Vagina (tissue), 2 donors: ENCODE measurements at regions not wholly inside any gene's neighbourhood (a gene's known extent, or its start where the extent isn't known, plus 50 kb on each side); places are given as distances from the start of the nearest gene placed in this dataset.

ENCODE experiments used
- DNase-seq, 2 donors: peaks; one replicate each; pipeline ENCODE4 v3.0.0-alpha.2; 2017; ENCODE audit errors: extremely low spot score in 2 of 2
- H3K27ac ChIP-seq: fragments of 200-600 bp; sonication (generic); one replicate; pipeline ENCODE4 v1.5.1; 2019
- H3K27me3 ChIP-seq: fragments of 200-600 bp; sonication (generic); one replicate; pipeline ENCODE4 v1.5.1; 2019
- H3K36me3 ChIP-seq, 2 donors: fragments of 200-600 bp; sonication (generic); one replicate each; pipeline ENCODE4 v1.5.1; 2017 to 2019
- H3K4me1 ChIP-seq: fragments of 200-600 bp; sonication (generic); one replicate; pipeline ENCODE4 v1.5.1; 2019
- H3K4me3 ChIP-seq, 2 donors: fragments of 200-600 bp; sonication (generic); 1 replicate in 1 of 2; 2 replicates in 1 of 2; pipeline ENCODE4 v1.5.1; 2016 to 2019
- H3K9me3 ChIP-seq: fragments of 200-600 bp; sonication (generic); one replicate; pipeline ENCODE4 v1.5.1; 2019
- POLR2A ChIP-seq, 2 donors: fragments of 450-650 bp; IDR thresholded peaks; one replicate each; pipeline ENCODE4 v1.6.1; 2017; ENCODE audit warnings: antibody characterized with exemption in 2 of 2, mild to moderate bottlenecking in 2 of 2, moderate library complexity in 2 of 2
- POLR2AphosphoS5 ChIP-seq, 2 donors: sonication (generic); formaldehyde crosslinking; IDR thresholded peaks; one replicate each; pipeline ENCODE4 v1.9.0; 2017; ENCODE audit warnings: antibody characterized with exemption in 2 of 2, mild to moderate bottlenecking in 2 of 2, low read depth in 1 of 2; ENCODE audit not compliant: insufficient read depth in 1 of 2
- intact Hi-C: fragments of 100-400 bp; cut with DNase I; formaldehyde crosslinking; loops from one replicate; pipeline ENCODE4 v1.15.1; 2023
- TF ChIP-seq, protein P1 (sequence below), 3 experiments: fragments of 450-650 bp in 2 of 3; fragments of 200-600 bp in 1 of 3; sonication (generic) in 1 of 3; IDR thresholded peaks; one replicate each; pipeline ENCODE4 v1.5.1; 2017 to 2019; ENCODE audit warnings: antibody characterized with exemption in 3 of 3, mild to moderate bottlenecking in 2 of 3, moderate library complexity in 2 of 3

DNA sequence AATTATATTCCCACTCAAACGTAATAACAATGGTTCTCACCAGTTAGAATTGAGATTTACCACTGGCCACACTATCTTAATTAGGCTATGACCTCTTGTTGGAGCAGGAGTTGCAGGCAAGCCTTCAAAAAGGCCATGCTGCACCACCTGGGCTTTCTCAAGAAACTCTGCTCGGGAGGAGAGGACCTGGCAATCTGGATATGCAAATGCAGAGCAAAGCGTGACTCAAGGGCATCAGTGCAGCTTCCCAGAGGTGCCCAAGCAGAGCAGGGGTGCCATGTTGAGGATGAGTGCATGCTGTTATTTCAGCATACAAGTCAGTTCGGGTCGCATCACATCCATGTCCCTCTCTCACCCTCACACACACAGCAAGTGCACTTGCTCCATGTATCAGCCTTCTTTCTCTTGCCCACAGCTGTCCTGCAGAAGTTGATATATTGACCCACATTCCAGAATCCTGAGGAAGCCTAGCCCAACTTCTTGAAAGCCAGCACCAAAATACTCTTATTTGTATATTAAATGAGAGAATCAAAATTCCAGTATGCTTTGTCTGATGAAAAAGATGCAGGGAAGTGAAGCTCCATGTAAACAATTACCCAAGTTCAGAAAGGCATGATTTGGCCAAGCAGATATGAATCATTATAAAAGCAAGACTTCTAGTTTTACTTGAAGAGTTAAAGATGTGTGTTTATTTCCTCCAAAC is 55.7 kb upstream of the IL6 start:
- H3K27ac ChIP-seq, result no peak overlapping the region
- no peak overlapping the region for H3K4me3 ChIP-seq
- intact Hi-C loops, result no loop called here
- H3K27me3 ChIP-seq, result no peaks in the 10 kb centered on the region
- TF ChIP-seq, protein P1, sequence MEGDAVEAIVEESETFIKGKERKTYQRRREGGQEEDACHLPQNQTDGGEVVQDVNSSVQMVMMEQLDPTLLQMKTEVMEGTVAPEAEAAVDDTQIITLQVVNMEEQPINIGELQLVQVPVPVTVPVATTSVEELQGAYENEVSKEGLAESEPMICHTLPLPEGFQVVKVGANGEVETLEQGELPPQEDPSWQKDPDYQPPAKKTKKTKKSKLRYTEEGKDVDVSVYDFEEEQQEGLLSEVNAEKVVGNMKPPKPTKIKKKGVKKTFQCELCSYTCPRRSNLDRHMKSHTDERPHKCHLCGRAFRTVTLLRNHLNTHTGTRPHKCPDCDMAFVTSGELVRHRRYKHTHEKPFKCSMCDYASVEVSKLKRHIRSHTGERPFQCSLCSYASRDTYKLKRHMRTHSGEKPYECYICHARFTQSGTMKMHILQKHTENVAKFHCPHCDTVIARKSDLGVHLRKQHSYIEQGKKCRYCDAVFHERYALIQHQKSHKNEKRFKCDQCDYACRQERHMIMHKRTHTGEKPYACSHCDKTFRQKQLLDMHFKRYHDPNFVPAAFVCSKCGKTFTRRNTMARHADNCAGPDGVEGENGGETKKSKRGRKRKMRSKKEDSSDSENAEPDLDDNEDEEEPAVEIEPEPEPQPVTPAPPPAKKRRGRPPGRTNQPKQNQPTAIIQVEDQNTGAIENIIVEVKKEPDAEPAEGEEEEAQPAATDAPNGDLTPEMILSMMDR (IDR thresholded peaks at IDR 0.05), result no peak
- TF ChIP-seq POLR2A (IDR thresholded peaks at IDR 0.05) (no peak), POLR2AphosphoS5 (IDR thresholded peaks at IDR 0.05; ENCODE audit: insufficient read depth in 1 of 2, low read depth in 1 of 2) (no peak)
- H3K36me3 ChIP-seq, result no peaks in the 10 kb centered on the region
- H3K9me3 ChIP-seq, result no peaks in the 10 kb centered on the region
- no peak for DNase-seq
- H3K4me1 ChIP-seq, result no peaks in the 10 kb centered on the region

DNA sequence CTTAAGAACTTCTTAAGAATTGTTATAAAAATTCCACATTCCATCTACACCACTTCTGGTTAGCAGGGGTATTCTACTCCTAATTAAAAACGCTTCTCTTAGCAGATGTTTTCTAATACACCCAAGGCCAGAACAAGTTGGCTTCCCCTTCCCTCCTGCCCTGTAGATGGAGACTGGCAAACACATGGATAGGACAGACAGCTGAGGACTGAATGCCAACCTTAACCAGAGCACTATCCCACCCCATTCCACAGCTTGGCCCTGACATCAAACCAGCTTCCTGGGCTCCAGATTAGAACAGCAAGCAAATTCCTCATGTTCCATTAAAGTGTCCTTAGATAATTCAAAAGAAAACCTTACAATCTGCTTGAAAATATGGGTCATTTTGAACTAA is 56.6 kb upstream of the IL6 start:
- TF ChIP-seq, protein P1 (IDR thresholded peaks at IDR 0.05), result no peak
- TF ChIP-seq POLR2AphosphoS5 (IDR thresholded peaks at IDR 0.05; ENCODE audit: insufficient read depth in 1 of 2, low read depth in 1 of 2) (no peak), POLR2A (IDR thresholded peaks at IDR 0.05) (no peak)
- H3K4me1 ChIP-seq, result no peaks in the 10 kb centered on the region
- H3K4me3 ChIP-seq, result no peak overlapping the region
- no peaks in the 10 kb centered on the region for H3K27me3 ChIP-seq
- DNase-seq, result no peak
- intact Hi-C loops, result no loop called here
- H3K36me3 ChIP-seq, result no peaks in the 10 kb centered on the region
- H3K27ac ChIP-seq, result no peak overlapping the region
- H3K9me3 ChIP-seq, result no peaks in the 10 kb centered on the region

DNA sequence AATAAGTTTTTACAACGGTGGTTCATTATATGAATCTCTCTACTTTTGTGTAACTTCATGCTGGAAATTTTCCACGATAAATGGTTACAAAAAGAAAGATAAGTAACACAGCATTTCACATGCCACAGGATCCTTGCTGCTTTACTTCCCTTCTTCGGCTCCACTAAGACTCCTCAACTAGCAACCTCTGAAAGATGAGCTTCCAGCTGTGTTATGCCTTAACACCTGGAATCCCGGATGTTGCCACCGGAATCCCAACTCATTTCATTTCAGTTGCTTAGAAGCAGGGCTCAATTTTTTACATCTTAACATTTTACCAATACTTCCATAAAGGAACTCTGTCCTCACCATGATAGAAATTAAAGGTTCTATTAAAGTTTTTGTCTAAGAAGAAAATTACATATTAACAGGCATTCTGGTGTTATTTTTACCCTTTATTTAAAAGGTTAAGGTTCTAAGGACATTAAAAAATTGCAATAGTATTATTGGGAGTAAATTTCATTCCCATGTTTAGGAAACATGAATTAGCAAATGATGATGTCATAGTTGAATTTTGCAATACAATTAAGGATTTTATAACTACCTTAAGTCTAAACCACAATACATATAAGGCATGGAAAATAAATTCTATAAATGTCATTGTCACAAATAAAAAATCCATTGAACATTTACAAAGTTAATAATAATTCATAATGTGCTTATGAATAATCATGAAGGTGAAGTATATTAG is 57.1 kb upstream of the IL6 start:
- DNase-seq, result no peak
- Histone ChIP-seq H3K36me3 (no peaks in the 10 kb centered on the region), H3K27me3 (no peaks in the 10 kb centered on the region), H3K4me3 (no peak overlapping the region), H3K9me3 (no peaks in the 10 kb centered on the region), H3K27ac (no peak overlapping the region), H3K4me1 (no peaks in the 10 kb centered on the region)
- intact Hi-C loops, result no loop called here
- TF ChIP-seq POLR2AphosphoS5 (IDR thresholded peaks at IDR 0.05; ENCODE audit: insufficient read depth in 1 of 2, low read depth in 1 of 2) (no peak), POLR2A (IDR thresholded peaks at IDR 0.05) (no peak)
- TF ChIP-seq, protein P1 (IDR thresholded peaks at IDR 0.05), result no peak

DNA sequence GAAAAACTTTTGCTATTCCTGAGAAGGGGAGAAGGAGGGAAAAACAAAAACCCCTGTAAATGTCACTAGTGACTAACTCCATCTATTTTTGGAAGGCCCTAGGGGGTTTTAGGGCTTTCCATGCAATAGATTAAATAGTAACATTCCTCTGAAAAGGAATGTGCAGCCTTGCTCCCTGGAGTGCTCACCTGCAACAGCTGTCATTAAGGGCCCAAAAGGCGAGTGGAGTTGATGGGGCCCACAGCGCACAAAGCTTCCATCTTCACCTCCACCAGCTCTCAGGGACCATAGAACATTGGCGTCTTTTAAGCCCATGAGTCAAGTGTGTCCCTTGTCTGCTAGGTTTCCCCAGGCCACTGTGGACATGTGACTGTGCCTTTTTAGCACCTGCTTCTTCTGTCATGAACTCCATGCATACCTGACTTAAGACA is 58.0 kb upstream of the IL6 start:
- Histone ChIP-seq H3K27me3 (no peaks in the 10 kb centered on the region), H3K4me1 (no peaks in the 10 kb centered on the region), H3K4me3 (no peak overlapping the region), H3K27ac (no peak overlapping the region), H3K9me3 (no peaks in the 10 kb centered on the region), H3K36me3 (no peaks in the 10 kb centered on the region)
- intact Hi-C loops, result no loop called here
- TF ChIP-seq, protein P1 (IDR thresholded peaks at IDR 0.05), result no peak
- no peak for TF ChIP-seq POLR2AphosphoS5 (IDR thresholded peaks at IDR 0.05; ENCODE audit: insufficient read depth in 1 of 2, low read depth in 1 of 2)
- TF ChIP-seq POLR2A (IDR thresholded peaks at IDR 0.05), result no peak
- no peak for DNase-seq
